ENCODE measurements at regions not wholly inside any gene's neighbourhood (a gene's known extent, or its start where the extent isn't known, plus 50 kb on each side); places are given as distances from the start of the nearest gene placed in this dataset.

- TF ChIP-seq CTCF (IDR thresholded peaks at IDR 0.05 in 4 of 5, conservative IDR thresholded peaks at IDR 0.05 in 1 of 5) (no peak), POLR2A (IDR thresholded peaks at IDR 0.05) (no peak)
Measured at GRCh38 chr1:230517786-230518185, 91.7 kb upstream of the PGBD5 start.

Data from gastrocnemius medialis (tissue), 4 donors.